Epithelial cell of esophagus (primary cell): ENCODE measurements at regions not wholly inside any gene's neighbourhood (a gene's known extent, or its start where the extent isn't known, plus 50 kb on each side); places are given as distances from the start of the nearest gene placed in this dataset.

Source experiments
- DNase-seq: peaks from one replicate; pipeline ENCODE4 v3.0.0; 2010; ENCODE audit warnings: low read depth
- H3K4me3 ChIP-seq: 2 replicates; pipeline ENCODE4 v1.5.1; 2011; ENCODE audit warnings: mild to moderate bottlenecking, low read length, control low read depth
- TF ChIP-seq, protein P1 (sequence below): IDR thresholded peaks from 2 replicates; pipeline ENCODE4 v1.5.1; 2011; ENCODE audit warnings: low read depth, mild to moderate bottlenecking, low read length, control low read depth, inconsistent platforms; ENCODE audit not compliant: insufficient read depth; ENCODE audit errors: missing control alignments

DNA sequence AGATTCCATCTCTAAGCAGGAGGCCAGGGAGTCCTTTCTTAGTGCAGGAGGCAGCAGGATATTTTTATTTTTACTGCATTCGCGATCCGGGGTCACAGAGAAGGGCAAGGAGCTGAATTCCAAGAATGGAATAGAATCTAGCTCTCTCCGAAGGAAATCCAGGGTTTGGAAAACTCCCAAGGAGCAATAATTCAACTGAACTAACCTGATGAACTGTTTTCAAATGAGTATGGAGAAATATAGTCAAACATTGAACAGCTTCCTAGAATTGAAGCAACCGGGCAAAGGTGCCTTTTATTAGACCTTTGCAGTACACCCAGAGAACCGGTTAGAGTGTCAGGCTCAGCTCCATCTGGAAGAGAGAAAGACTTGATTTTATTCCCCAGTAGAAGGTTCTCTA lies 120.7 kb upstream of the MAF start:
- TF ChIP-seq, protein P1, sequence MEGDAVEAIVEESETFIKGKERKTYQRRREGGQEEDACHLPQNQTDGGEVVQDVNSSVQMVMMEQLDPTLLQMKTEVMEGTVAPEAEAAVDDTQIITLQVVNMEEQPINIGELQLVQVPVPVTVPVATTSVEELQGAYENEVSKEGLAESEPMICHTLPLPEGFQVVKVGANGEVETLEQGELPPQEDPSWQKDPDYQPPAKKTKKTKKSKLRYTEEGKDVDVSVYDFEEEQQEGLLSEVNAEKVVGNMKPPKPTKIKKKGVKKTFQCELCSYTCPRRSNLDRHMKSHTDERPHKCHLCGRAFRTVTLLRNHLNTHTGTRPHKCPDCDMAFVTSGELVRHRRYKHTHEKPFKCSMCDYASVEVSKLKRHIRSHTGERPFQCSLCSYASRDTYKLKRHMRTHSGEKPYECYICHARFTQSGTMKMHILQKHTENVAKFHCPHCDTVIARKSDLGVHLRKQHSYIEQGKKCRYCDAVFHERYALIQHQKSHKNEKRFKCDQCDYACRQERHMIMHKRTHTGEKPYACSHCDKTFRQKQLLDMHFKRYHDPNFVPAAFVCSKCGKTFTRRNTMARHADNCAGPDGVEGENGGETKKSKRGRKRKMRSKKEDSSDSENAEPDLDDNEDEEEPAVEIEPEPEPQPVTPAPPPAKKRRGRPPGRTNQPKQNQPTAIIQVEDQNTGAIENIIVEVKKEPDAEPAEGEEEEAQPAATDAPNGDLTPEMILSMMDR, result no peak
- no peak for DNase-seq
- H3K4me3 ChIP-seq, result no peak overlapping the region

DNA sequence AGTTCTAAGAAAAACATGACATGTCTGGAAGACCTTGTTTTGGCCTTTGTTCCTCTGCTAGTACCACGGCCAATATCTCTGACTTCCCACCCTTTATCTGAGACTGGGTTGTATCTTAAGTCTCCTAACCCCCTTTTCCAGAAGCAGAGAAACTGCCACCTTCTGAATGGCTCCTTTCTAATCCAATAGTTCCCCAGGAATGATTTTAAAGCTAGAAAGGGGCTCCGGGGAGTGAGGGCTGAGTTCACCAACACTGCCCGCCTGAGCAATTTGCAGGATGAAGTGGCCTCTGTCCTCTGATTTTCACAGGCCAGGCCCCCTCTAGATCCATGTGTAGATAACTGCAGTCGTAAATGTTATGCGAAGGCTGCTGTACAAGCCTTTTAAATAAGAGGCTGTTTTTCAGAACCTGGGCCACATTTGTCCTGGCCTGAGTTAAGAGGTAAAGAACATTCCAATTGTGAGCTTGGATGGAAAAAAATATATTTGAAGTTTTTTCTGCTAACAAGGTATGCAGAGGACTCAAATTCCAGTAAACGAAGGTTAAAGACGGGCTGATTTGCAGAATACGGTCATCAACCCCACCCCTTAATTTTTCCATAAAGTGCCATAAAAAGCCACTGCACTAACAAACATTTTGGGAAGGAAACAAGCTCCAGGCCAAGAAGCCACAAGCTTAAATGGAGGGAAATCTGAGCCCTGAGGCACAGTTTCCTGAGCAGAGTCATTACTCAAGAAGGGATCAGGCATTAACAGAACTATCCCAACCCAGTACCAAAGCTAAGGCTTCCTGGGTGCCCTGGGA lies 117.0 kb upstream of the MAF start:
- H3K4me3 ChIP-seq, result no peak overlapping the region
- TF ChIP-seq, protein P1, result no peak
- DNase-seq, result no peak

DNA sequence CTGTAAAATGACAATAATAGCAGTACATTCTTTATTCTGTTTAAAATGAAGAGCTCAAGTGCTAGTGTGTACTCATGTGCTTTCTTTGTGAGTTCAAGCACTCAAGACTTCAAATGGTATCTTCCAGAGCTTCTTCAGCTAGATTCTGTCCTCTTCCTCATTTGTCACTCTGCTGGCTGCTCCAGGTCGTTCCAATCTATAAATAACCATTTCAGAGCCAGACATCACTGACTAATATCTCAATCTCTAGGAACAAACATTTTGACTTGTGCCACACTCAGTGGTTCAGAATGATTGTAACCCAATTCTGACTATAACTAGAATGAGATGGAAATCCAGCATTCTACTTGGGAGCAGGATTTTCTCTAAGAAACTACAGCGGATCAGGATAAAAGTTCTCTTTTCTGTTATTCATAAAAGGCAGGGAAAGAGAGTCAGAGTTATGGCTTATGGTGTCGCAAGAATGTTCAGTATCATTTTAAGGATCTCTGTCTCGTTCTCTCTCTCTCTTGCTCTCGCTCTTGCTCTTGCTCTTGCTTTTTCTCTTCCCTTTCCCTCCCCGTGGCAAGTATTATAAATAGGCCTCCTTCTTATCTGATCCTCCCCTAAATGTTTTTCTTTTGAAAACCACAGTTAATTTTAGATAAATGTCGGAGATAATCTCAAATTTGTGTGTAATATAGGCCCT lies 116.3 kb upstream of the MAF start:
- TF ChIP-seq, protein P1, result no peak
- no peak for DNase-seq
- no peak overlapping the region for H3K4me3 ChIP-seq

DNA sequence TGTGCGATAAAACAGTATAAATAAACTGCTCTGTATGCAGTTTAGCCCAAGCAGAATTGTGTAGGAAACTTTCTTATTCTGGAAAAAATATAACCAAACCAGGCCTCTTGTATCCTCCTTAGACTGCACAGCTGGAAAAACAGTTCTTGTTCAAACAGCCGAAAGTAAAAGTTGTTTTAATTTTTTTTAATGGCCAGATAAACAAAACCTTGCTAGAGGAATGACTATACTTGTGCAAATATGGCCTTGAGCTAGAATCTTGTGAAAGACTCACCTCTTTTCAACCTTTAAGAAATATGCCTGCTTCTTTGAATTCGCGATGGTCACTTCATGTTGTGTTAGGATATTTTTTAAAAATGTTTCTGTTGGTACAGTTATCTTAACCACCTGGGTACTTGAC lies 114.5 kb upstream of the MAF start:
- peak; percentile 5 for DNase-seq
- TF ChIP-seq, protein P1, result no peak
- no peak overlapping the region for H3K4me3 ChIP-seq

DNA sequence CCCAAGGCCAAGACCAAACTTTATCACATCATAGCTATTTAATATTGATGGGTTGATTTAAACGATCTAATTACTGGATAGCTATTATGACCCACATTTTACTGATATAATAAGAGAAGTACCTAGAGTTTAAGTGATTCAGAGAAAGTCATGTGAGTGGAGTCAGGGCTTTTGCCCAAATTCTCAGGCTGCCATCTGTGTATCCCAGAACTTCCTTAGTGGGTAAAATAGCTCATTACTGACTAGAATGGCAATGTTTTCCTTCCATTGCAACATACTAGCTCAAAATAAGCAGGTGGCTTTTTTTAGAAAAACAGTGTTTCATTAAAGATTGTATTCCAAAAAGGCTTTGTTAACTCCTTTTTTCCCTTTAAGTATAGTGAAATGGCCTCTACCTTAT lies 113.9 kb upstream of the MAF start:
- no peak overlapping the region for H3K4me3 ChIP-seq
- DNase-seq, result no peak
- TF ChIP-seq, protein P1, result no peak

DNA sequence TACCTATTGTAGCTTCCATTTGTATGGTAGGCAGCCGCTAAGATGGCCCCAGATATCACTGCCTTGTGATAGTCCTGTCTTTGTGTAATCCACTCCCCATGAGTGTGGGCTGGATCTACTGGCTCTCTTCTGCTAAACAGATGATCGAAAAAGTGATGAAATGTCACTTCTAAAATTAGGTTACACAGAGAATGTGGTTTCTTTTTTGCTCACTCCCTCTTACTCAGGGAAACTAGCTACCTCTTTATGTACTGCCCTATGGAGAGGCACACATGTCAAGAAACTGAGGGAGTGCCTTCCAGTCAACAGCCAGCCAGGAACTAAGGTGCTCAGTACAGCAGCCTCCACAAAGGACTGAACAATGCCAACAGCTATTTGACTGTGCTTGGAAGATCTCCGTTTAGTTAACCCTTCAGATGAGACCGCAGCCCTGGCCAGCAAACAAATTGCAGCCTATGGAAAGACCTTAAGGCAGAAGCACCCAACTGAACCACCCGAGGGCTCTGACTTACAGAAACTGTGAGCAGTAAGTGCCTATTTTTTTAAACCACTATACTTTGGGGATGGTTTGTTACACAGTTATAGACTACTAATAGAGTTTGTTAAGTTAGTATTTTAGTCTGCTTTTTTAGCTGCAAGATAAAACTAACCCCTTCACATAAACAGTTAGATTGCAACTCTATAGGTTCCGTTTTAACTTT lies 113.2 kb upstream of the MAF start:
- H3K4me3 ChIP-seq, result no peak overlapping the region
- TF ChIP-seq, protein P1, result no peak
- no peak for DNase-seq
